Endothelial cell of umbilical vein (primary cell): ENCODE measurements at regions not wholly inside any gene's neighbourhood (a gene's known extent, or its start where the extent isn't known, plus 50 kb on each side); places are given as distances from the start of the nearest gene placed in this dataset.
"Not testable (repeated sequence)": the region's sequence is repeated elsewhere in the genome, so short reads cannot be mapped to it uniquely, and the experiment has no call there.

Source experiments
- BruUV-seq: library from RNA; stranded (reverse); fragments of 400-500 nt; replicated peaks from 2 replicates; lab custom pipeline; 2021; lab: Mats Ljungman, UMichigan
- CTCF ChIA-PET: fragments of 300-600, 350-600 bp; sonication (Branson Sonifier 250); formaldehyde crosslinking; loops from one replicate; lab custom pipeline; 2021; ENCODE audit warnings: antibody characterized with exemption, inconsistent platforms; lab: Charles Lee
- POLR2A ChIA-PET: fragments of 300-600, 350-600 bp; sonication (Branson Sonifier 250); formaldehyde crosslinking; loops from one replicate; lab custom pipeline; 2021; ENCODE audit warnings: antibody characterized with exemption, inconsistent platforms; lab: Charles Lee
- DNase-seq: peaks from one replicate; pipeline ENCODE4 v3.0.0-alpha.2; 2011; ENCODE audit warnings: low read depth, low spot score
- FAIRE-seq: peaks from 2 replicates; lab custom pipeline; 2011; peaks lifted over from hg19 to GRCh38; lab: Jason Lieb, UNC
- H2AFZ ChIP-seq: 2 replicates; pipeline ENCODE4 v1.6.0; 2012; ENCODE audit warnings: low read depth, low read length, control low read depth, inconsistent platforms
- H3K27ac ChIP-seq: 2 replicates; pipeline ENCODE4 v1.5.1; 2011; ENCODE audit warnings: low read depth, mild to moderate bottlenecking, control low read depth, low read length, moderate library complexity; ENCODE audit not compliant: insufficient read depth
- H3K27me3 ChIP-seq, 2 experiments: 2 replicates each; pipeline versions ENCODE4 v1.6.0 to v1.6.1; 2011; ENCODE audit warnings: low read length in 2 of 2, mixed read lengths in 1 of 2; ENCODE audit not compliant: control insufficient read depth in 2 of 2, insufficient read depth in 2 of 2
- H3K36me3 ChIP-seq, 2 experiments: 2 replicates in 1 of 2; 3 replicates in 1 of 2; pipeline ENCODE4 v1.5.1; 2011; ENCODE audit warnings: low read length in 2 of 2, mild to moderate bottlenecking in 1 of 2, moderate library complexity in 1 of 2; ENCODE audit not compliant: control insufficient read depth in 2 of 2, insufficient read depth in 2 of 2; ENCODE audit errors: extremely low read depth in 1 of 2
- H3K4me1 ChIP-seq: 3 replicates; pipeline ENCODE4 v1.5.1; 2011; ENCODE audit warnings: mild to moderate bottlenecking, low read length; ENCODE audit not compliant: control insufficient read depth, insufficient read depth; ENCODE audit errors: extremely low read depth
- H3K4me2 ChIP-seq: 2 replicates; pipeline ENCODE4 v1.6.1; 2011; ENCODE audit warnings: low read length, control low read depth, mixed read lengths; ENCODE audit not compliant: insufficient read depth
- H3K4me3 ChIP-seq, 3 experiments: fragments of 200-600 bp in 1 of 3; sonication (generic), shearing (Covaris generic) in 1 of 3; replicated peaks in 1 of 3; 2 replicates each; pipeline ENCODE4 v1.5.1; 2011 to 2016; ENCODE audit warnings: control low read depth in 3 of 3, low read length in 3 of 3, mild to moderate bottlenecking in 2 of 3, inconsistent platforms in 1 of 3, low read depth in 1 of 3, moderate library complexity in 1 of 3; ENCODE audit not compliant: insufficient read depth in 1 of 3
- H3K79me2 ChIP-seq: 2 replicates; pipeline ENCODE4 v1.6.0; 2012; ENCODE audit warnings: low read length, inconsistent platforms; ENCODE audit not compliant: control insufficient read depth, insufficient read depth
- H3K9ac ChIP-seq: replicated peaks from 2 replicates; pipeline ENCODE3; 2011; ENCODE audit warnings: low read length, control low read depth; ENCODE audit not compliant: insufficient read depth; ENCODE audit errors: extremely low read depth
- H3K9me1 ChIP-seq: replicated peaks from 3 replicates; pipeline ENCODE4 v1.6.0; 2011; ENCODE audit warnings: mild to moderate bottlenecking, low read length; ENCODE audit not compliant: control insufficient read depth, insufficient read depth; ENCODE audit errors: extremely low read depth
- H3K9me3 ChIP-seq: replicated peaks from 2 replicates; pipeline ENCODE4 v1.5.1; 2012; ENCODE audit warnings: low read length, inconsistent platforms; ENCODE audit not compliant: control insufficient read depth, insufficient read depth
- H4K20me1 ChIP-seq: replicated peaks from 2 replicates; pipeline ENCODE3; 2011; ENCODE audit warnings: mild to moderate bottlenecking, low read length; ENCODE audit not compliant: control insufficient read depth, insufficient read depth; ENCODE audit errors: extremely low read depth
- GATA2 ChIP-seq: IDR thresholded peaks from 2 replicates; pipeline ENCODE4 v1.7.0; 2011; ENCODE audit warnings: low read depth, mild to moderate bottlenecking, moderate library complexity, mixed read lengths, low read length; ENCODE audit not compliant: insufficient read length, insufficient read depth
- MAX ChIP-seq: IDR thresholded peaks from 2 replicates; pipeline ENCODE4 v1.6.1; 2011; ENCODE audit not compliant: insufficient read depth, insufficient read length
- MYC ChIP-seq: IDR thresholded peaks from one replicate; pipeline ENCODE4 v1.6.1; 2011; ENCODE audit warnings: mild to moderate bottlenecking, low read depth, low read length
- POLR2A ChIP-seq: IDR thresholded peaks from 2 replicates; pipeline ENCODE4 v1.6.1; 2012; ENCODE audit warnings: low read depth, mild to moderate bottlenecking, control low read depth, low read length
- dilution Hi-C: fragments of 300-500 bp; cut with MboI; formaldehyde crosslinking; loops from one replicate; pipeline ENCODE4 v1.15.0; 2019; ENCODE audit warnings: low sequenced_read_pairs; ENCODE audit not compliant: extremely low pct_ligation_motif_present
- intact Hi-C: fragments of 100-400 bp; cut with micrococcal nuclease; formaldehyde crosslinking; loops from one replicate; pipeline ENCODE4 v1.10.0; 2022
- TF ChIP-seq, protein P1 (sequence below), 2 donors: IDR thresholded peaks; 1 replicate in 1 of 2; 2 replicates in 1 of 2; pipeline ENCODE4 v1.5.1; 2011; ENCODE audit warnings: low read length in 2 of 2, mild to moderate bottlenecking in 2 of 2, moderate library complexity in 2 of 2, control low read depth in 1 of 2, inconsistent platforms in 1 of 2, low read depth in 1 of 2; ENCODE audit not compliant: insufficient read depth in 1 of 2; ENCODE audit errors: extremely low read depth in 1 of 2

GRCh38 chr3:137588871-137589270 lies 175.2 kb upstream of the SOX14 start:
- no peak for FAIRE-seq
- Histone ChIP-seq H3K36me3 (no peaks in the 10 kb centered on the region), H3K27me3 (no peaks in the 10 kb centered on the region), H4K20me1 (no peaks in the 10 kb centered on the region), H3K9me3 (no peaks in the 10 kb centered on the region), H3K4me3 (no peak overlapping the region), H3K79me2 (no peaks in the 10 kb centered on the region), H3K9me1 (no peaks in the 10 kb centered on the region), H2AFZ (no peak overlapping the region), H3K27ac (no peak overlapping the region), H3K9ac (no peak overlapping the region), H3K4me2 (no peak overlapping the region), H3K4me1 (no peaks in the 10 kb centered on the region)
- BruUV-seq: no TSS peak
- TF ChIP-seq MAX (no peak), MYC (no peak), POLR2A (no peak), GATA2 (no peak)
- TF ChIP-seq, protein P1, sequence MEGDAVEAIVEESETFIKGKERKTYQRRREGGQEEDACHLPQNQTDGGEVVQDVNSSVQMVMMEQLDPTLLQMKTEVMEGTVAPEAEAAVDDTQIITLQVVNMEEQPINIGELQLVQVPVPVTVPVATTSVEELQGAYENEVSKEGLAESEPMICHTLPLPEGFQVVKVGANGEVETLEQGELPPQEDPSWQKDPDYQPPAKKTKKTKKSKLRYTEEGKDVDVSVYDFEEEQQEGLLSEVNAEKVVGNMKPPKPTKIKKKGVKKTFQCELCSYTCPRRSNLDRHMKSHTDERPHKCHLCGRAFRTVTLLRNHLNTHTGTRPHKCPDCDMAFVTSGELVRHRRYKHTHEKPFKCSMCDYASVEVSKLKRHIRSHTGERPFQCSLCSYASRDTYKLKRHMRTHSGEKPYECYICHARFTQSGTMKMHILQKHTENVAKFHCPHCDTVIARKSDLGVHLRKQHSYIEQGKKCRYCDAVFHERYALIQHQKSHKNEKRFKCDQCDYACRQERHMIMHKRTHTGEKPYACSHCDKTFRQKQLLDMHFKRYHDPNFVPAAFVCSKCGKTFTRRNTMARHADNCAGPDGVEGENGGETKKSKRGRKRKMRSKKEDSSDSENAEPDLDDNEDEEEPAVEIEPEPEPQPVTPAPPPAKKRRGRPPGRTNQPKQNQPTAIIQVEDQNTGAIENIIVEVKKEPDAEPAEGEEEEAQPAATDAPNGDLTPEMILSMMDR (IDR thresholded peaks at IDR 0.05; ENCODE audit: extremely low read depth in 1 of 2, insufficient read depth in 1 of 2, low read depth in 1 of 2, low read length in 2 of 2): no peak
- intact Hi-C loops: no loop called here
- no peak for DNase-seq
- ChIA-PET POLR2A (no interaction called here), CTCF (no interaction called here)
- dilution Hi-C loops: no loop called here

GRCh38 chr3:137595415-137595814 lies 168.7 kb upstream of the SOX14 start:
- H2AFZ ChIP-seq, H3K4me3 ChIP-seq, DNase-seq, FAIRE-seq, H3K79me2 ChIP-seq, dilution Hi-C loops, H4K20me1 ChIP-seq, H3K9me1 ChIP-seq, H3K4me1 ChIP-seq, intact Hi-C loops, H3K36me3 ChIP-seq, H3K27me3 ChIP-seq, POLR2A ChIA-PET, CTCF ChIA-PET, H3K4me2 ChIP-seq, H3K9ac ChIP-seq, H3K9me3 ChIP-seq, H3K27ac ChIP-seq, BruUV-seq: not testable (repeated sequence)
